ENCODE measurements at regions not wholly inside any gene's neighbourhood (a gene's known extent, or its start where the extent isn't known, plus 50 kb on each side); places are given as distances from the start of the nearest gene placed in this dataset.
A peak's percentile ranks its signal among the peaks of the same experiment; 100 is the strongest.

GRCh38 chr3:19725000-19725399, 209.0 kb downstream of the EFHB start:
- no peak for DNase-seq (ENCODE audit: extremely low read depth, insufficient read length)
- no peaks in the 10 kb centered on the region for H3K27me3 ChIP-seq (replicated peaks; ENCODE audit: control insufficient read depth, insufficient read depth, low read length)

DNA sequence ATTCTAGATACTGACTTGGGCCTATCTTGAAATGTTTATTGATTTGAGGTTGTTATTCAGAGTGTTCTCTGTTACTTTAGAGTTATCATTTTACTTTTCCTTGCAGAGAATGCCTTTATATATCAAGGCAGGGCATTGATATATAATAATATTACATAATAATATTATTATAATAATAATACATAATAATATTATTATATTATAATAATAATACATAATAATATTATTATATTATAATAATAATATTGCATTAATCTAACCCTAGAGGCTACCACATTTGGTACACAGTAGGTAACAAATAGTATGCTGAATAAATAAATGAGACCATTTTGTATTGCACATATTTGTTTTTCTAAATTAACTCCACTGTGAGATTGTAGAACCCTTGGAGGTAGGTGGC, 216.3 kb downstream of the EFHB start:
- Histone ChIP-seq H3K4me3 (replicated peaks; ENCODE audit: low read depth, low read length) (no peak overlapping the region), H3K27me3 (replicated peaks; ENCODE audit: control insufficient read depth, insufficient read depth, low read length) (no peaks in the 10 kb centered on the region), H3K36me3 (ENCODE audit: control insufficient read depth, insufficient read depth, low read length) (no peaks in the 10 kb centered on the region)
- no peak for DNase-seq (ENCODE audit: extremely low read depth, insufficient read length)
- TF ChIP-seq, protein P1, sequence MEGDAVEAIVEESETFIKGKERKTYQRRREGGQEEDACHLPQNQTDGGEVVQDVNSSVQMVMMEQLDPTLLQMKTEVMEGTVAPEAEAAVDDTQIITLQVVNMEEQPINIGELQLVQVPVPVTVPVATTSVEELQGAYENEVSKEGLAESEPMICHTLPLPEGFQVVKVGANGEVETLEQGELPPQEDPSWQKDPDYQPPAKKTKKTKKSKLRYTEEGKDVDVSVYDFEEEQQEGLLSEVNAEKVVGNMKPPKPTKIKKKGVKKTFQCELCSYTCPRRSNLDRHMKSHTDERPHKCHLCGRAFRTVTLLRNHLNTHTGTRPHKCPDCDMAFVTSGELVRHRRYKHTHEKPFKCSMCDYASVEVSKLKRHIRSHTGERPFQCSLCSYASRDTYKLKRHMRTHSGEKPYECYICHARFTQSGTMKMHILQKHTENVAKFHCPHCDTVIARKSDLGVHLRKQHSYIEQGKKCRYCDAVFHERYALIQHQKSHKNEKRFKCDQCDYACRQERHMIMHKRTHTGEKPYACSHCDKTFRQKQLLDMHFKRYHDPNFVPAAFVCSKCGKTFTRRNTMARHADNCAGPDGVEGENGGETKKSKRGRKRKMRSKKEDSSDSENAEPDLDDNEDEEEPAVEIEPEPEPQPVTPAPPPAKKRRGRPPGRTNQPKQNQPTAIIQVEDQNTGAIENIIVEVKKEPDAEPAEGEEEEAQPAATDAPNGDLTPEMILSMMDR (IDR thresholded peaks at IDR 0.05; ENCODE audit: insufficient read depth, low read length, poor library complexity, severe bottlenecking), result no peak

More at GRCh38 chr3:19725000-19725399, 209.0 kb downstream of the EFHB start:
- TF ChIP-seq, protein P1 (IDR thresholded peaks at IDR 0.05; ENCODE audit: insufficient read depth, low read length, poor library complexity, severe bottlenecking), result no peak
- Histone ChIP-seq H3K4me3 (replicated peaks; ENCODE audit: low read depth, low read length) (no peak overlapping the region), H3K36me3 (ENCODE audit: control insufficient read depth, insufficient read depth, low read length) (no peaks in the 10 kb centered on the region)

DNA sequence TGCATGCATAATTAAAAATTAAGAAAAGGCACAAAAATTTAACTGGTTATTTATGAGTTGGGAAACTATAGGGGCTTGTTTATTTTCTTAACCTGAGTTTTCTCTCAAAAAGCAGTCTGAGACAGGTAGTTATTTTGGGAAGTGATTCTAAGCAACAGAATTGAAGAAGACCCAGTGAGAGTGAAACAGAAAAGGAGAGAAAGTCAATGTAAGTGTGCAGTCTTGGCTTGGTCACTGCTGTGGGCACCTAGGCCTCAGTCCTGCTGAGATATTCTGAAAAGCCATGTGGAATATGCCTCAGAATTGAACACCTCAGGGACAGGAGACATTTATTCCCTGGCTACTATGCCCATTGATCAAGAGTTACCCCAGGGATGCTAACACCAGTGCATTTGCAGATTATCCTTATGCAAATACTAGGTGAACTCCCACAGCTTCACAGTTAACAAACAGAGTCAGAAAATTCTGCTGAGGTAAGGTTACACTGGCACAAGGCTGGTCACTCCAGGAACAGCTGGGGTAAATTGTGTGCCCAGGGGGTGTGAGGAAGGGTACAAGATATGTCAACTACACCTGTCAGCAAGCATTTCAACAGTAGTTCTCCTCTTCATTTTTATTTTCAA, 222.7 kb downstream of the EFHB start:
- no peaks in the 10 kb centered on the region for H3K27me3 ChIP-seq (replicated peaks; ENCODE audit: control insufficient read depth, insufficient read depth, low read length)
- TF ChIP-seq, protein P1 (IDR thresholded peaks at IDR 0.05; ENCODE audit: insufficient read depth, low read length, poor library complexity, severe bottlenecking), result no peak
- no peaks in the 10 kb centered on the region for H3K36me3 ChIP-seq (ENCODE audit: control insufficient read depth, insufficient read depth, low read length)
- DNase-seq (ENCODE audit: extremely low read depth, insufficient read length), result no peak
- no peak overlapping the region for H3K4me3 ChIP-seq (replicated peaks; ENCODE audit: low read depth, low read length)

DNA sequence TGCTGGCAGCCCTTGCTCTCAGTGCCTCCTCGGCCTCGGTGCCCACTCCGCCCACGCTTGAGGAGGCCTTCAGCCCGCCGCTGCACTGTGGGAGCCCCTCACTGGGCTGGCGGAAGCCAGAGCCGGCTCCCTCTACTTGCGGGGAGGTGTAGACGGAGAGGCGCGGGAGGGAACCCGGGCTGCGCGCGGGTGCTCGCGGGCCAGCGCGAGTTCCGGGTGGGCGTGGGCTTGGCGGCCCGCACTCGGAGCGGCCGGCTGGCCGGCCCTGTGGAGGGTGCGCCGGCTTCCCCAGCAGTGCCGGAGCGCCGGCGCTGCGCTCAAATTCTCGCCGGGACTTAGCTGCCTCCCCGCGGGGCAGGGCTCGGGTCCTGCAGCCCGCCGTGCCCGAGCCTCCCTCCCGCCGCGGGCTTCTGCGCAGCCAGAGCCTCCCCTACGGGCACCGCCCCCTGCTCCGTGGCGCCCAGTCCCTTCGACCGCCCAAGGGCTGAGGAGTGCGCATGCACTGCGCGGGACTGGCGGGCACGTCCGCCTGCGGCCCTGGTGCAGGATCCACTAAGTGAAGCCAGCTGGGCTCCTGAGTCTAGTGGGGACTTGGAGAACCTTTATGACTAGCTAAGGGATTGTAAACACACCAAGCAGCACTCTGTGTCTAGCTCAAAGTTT, 231.5 kb downstream of the EFHB start:
- H3K27me3 ChIP-seq (replicated peaks; ENCODE audit: control insufficient read depth, insufficient read depth, low read length), result no peaks in the 10 kb centered on the region
- peak overlapping the region; percentile 61 for H3K4me3 ChIP-seq (replicated peaks; ENCODE audit: low read depth, low read length)
- peak; percentile 30 for DNase-seq (ENCODE audit: extremely low read depth, insufficient read length)
- TF ChIP-seq, protein P1 (IDR thresholded peaks at IDR 0.05; ENCODE audit: insufficient read depth, low read length, poor library complexity, severe bottlenecking), result no peak
- no peaks in the 10 kb centered on the region for H3K36me3 ChIP-seq (ENCODE audit: control insufficient read depth, insufficient read depth, low read length)

GRCh38 chr3:19688767-19689166, 245.2 kb downstream of the EFHB start:
- TF ChIP-seq, protein P1 (IDR thresholded peaks at IDR 0.05; ENCODE audit: insufficient read depth, low read length, poor library complexity, severe bottlenecking), result peak; percentile 31
- H3K4me3 ChIP-seq (replicated peaks; ENCODE audit: low read depth, low read length), result no peak overlapping the region
- no peaks in the 10 kb centered on the region for H3K36me3 ChIP-seq (ENCODE audit: control insufficient read depth, insufficient read depth, low read length)
- no peaks in the 10 kb centered on the region for H3K27me3 ChIP-seq (replicated peaks; ENCODE audit: control insufficient read depth, insufficient read depth, low read length)
- no peak for DNase-seq (ENCODE audit: extremely low read depth, insufficient read length)
